Neural progenitor cell (in vitro differentiated cells): ENCODE measurements at regions not wholly inside any gene's neighbourhood (a gene's known extent, or its start where the extent isn't known, plus 50 kb on each side); places are given as distances from the start of the nearest gene placed in this dataset.

Source experiments
- DNase-seq: peaks from one replicate; pipeline ENCODE4 v3.0.0-alpha.2; 2016; ENCODE audit warnings: low spot score
- H2AFZ ChIP-seq: fragments of 200-600 bp; sonication (generic); replicated peaks from 2 replicates; pipeline ENCODE4 v1.6.1; 2016; ENCODE audit warnings: antibody characterized with exemption
- H3F3A ChIP-seq: fragments of 200-600 bp; sonication (generic); 2 replicates; pipeline ENCODE4 v1.6.1; 2016; ENCODE audit warnings: antibody characterized with exemption, low read depth
- H3K27ac ChIP-seq: fragments of 200-600 bp; sonication (generic); 2 replicates; pipeline ENCODE4 v1.5.1; 2016; ENCODE audit warnings: mild to moderate bottlenecking
- H3K27me3 ChIP-seq: fragments of 200-600 bp; sonication (generic); 2 replicates; pipeline ENCODE4 v1.6.1; 2016; ENCODE audit warnings: mild to moderate bottlenecking, moderate library complexity
- H3K36me3 ChIP-seq: fragments of 200-600 bp; sonication (generic); 2 replicates; pipeline ENCODE4 v1.5.1; 2016
- H3K4me1 ChIP-seq: fragments of 200-600 bp; sonication (generic); 2 replicates; pipeline ENCODE4 v1.6.1; 2016; ENCODE audit warnings: mixed run types
- H3K4me2 ChIP-seq: fragments of 200-600 bp; sonication (generic); 2 replicates; pipeline ENCODE4 v1.6.1; 2016
- H3K4me3 ChIP-seq: fragments of 200-600 bp; sonication (generic); 2 replicates; pipeline ENCODE4 v1.5.1; 2016
- H3K79me2 ChIP-seq: fragments of 200-600 bp; sonication (generic); 2 replicates; pipeline ENCODE4 v1.6.1; 2016; ENCODE audit warnings: low read depth
- H3K9ac ChIP-seq: fragments of 200-600 bp; sonication (generic); 2 replicates; pipeline ENCODE4 v1.6.1; 2016
- H3K9me3 ChIP-seq: fragments of 200-600 bp; sonication (generic); 2 replicates; pipeline ENCODE4 v1.5.1; 2016; ENCODE audit warnings: low read depth
- H4K20me1 ChIP-seq: fragments of 200-600 bp; sonication (generic); 2 replicates; pipeline ENCODE4 v1.6.1; 2016; ENCODE audit warnings: low read depth
- H3K27ac Mint-ChIP-seq: 3 replicates; pipeline ENCODE4 v1.8.0; 2021; ENCODE audit warnings: mixed read lengths
- H3K27me3 Mint-ChIP-seq: 2 replicates; pipeline ENCODE4 v1.8.0; 2022; ENCODE audit warnings: low read depth, mild to moderate bottlenecking, inconsistent platforms, moderate library complexity, mixed read lengths; ENCODE audit not compliant: insufficient read depth
- H3K36me3 Mint-ChIP-seq: 3 replicates; pipeline ENCODE4 v1.8.0; 2021; ENCODE audit warnings: mixed read lengths
- H3K4me1 Mint-ChIP-seq: 3 replicates; pipeline ENCODE4 v1.8.0; 2021; ENCODE audit warnings: mixed read lengths
- H3K4me3 Mint-ChIP-seq: 3 replicates; pipeline ENCODE4 v1.8.0; 2021; ENCODE audit warnings: mild to moderate bottlenecking, moderate library complexity, mixed read lengths
- H3K9me3 Mint-ChIP-seq: 3 replicates; pipeline ENCODE4 v1.8.0; 2020; ENCODE audit warnings: mixed read lengths
- EZH2 ChIP-seq: fragments of 200-600 bp; sonication (generic); IDR thresholded peaks from 2 replicates; pipeline ENCODE4 v1.6.1; 2017; ENCODE audit warnings: antibody characterized with exemption, mild to moderate bottlenecking, moderate library complexity
- EZH2phosphoT487 ChIP-seq: fragments of 200-600 bp; sonication (generic); IDR thresholded peaks from 2 replicates; pipeline ENCODE4 v1.6.1; 2017; ENCODE audit warnings: antibody characterized with exemption
- TF ChIP-seq, protein P1 (sequence below): fragments of 200-600 bp; sonication (generic); IDR thresholded peaks from 2 replicates; pipeline ENCODE4 v1.5.1; 2017; ENCODE audit warnings: antibody characterized with exemption, mild to moderate bottlenecking

- Histone ChIP-seq H3F3A (no peaks in the 10 kb centered on the region), H2AFZ (no peak overlapping the region), H3K9me3 (no peaks in the 10 kb centered on the region), H3K4me1 (no peaks in the 10 kb centered on the region), H3K36me3 (no peaks in the 10 kb centered on the region), H3K27ac (no peak overlapping the region), H3K27me3 (no peaks in the 10 kb centered on the region), H3K79me2 (no peaks in the 10 kb centered on the region), H3K4me2 (no peak overlapping the region), H3K4me3 (no peak overlapping the region), H3K9ac (no peak overlapping the region), H4K20me1 (no peaks in the 10 kb centered on the region)
- H3K4me3 Mint-ChIP-seq = no peak overlapping the region
- H3K27me3 Mint-ChIP-seq = no peaks in the 10 kb centered on the region
- no peaks in the 10 kb centered on the region for H3K36me3 Mint-ChIP-seq
- no peak for TF ChIP-seq EZH2phosphoT487
- no peak for TF ChIP-seq EZH2
- TF ChIP-seq, protein P1, sequence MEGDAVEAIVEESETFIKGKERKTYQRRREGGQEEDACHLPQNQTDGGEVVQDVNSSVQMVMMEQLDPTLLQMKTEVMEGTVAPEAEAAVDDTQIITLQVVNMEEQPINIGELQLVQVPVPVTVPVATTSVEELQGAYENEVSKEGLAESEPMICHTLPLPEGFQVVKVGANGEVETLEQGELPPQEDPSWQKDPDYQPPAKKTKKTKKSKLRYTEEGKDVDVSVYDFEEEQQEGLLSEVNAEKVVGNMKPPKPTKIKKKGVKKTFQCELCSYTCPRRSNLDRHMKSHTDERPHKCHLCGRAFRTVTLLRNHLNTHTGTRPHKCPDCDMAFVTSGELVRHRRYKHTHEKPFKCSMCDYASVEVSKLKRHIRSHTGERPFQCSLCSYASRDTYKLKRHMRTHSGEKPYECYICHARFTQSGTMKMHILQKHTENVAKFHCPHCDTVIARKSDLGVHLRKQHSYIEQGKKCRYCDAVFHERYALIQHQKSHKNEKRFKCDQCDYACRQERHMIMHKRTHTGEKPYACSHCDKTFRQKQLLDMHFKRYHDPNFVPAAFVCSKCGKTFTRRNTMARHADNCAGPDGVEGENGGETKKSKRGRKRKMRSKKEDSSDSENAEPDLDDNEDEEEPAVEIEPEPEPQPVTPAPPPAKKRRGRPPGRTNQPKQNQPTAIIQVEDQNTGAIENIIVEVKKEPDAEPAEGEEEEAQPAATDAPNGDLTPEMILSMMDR = no peak
- no peaks in the 10 kb centered on the region for H3K9me3 Mint-ChIP-seq
- no peak overlapping the region for H3K27ac Mint-ChIP-seq
- DNase-seq = no peak
- no peaks in the 10 kb centered on the region for H3K4me1 Mint-ChIP-seq
Observed at GRCh38 chr13:37229931-37230330, 124.5 kb upstream of the CSNK1A1L start.

GRCh38 chr13:37226971-37227370 lies 121.5 kb upstream of the CSNK1A1L start:
- no peak overlapping the region for H3K4me3 ChIP-seq
- no peaks in the 10 kb centered on the region for H3K9me3 ChIP-seq
- no peaks in the 10 kb centered on the region for H3K36me3 ChIP-seq
- no peak overlapping the region for H3K4me3 Mint-ChIP-seq
- no peaks in the 10 kb centered on the region for H3F3A ChIP-seq
- no peak for DNase-seq
- TF ChIP-seq EZH2phosphoT487 (no peak), EZH2 (no peak)
- TF ChIP-seq, protein P1 = no peak
- H2AFZ ChIP-seq = no peak overlapping the region
- no peaks in the 10 kb centered on the region for H4K20me1 ChIP-seq
- H3K9ac ChIP-seq = no peak overlapping the region
- H3K4me1 Mint-ChIP-seq = no peaks in the 10 kb centered on the region
- peaks cover 3% of the 10 kb centered on the region for H3K9me3 Mint-ChIP-seq
- no peak overlapping the region for H3K4me2 ChIP-seq
- H3K36me3 Mint-ChIP-seq = no peaks in the 10 kb centered on the region
- H3K27me3 Mint-ChIP-seq = no peaks in the 10 kb centered on the region
- no peak overlapping the region for H3K27ac Mint-ChIP-seq
- H3K27me3 ChIP-seq = no peaks in the 10 kb centered on the region
- H3K4me1 ChIP-seq = no peaks in the 10 kb centered on the region
- no peaks in the 10 kb centered on the region for H3K79me2 ChIP-seq
- H3K27ac ChIP-seq = no peak overlapping the region

DNA sequence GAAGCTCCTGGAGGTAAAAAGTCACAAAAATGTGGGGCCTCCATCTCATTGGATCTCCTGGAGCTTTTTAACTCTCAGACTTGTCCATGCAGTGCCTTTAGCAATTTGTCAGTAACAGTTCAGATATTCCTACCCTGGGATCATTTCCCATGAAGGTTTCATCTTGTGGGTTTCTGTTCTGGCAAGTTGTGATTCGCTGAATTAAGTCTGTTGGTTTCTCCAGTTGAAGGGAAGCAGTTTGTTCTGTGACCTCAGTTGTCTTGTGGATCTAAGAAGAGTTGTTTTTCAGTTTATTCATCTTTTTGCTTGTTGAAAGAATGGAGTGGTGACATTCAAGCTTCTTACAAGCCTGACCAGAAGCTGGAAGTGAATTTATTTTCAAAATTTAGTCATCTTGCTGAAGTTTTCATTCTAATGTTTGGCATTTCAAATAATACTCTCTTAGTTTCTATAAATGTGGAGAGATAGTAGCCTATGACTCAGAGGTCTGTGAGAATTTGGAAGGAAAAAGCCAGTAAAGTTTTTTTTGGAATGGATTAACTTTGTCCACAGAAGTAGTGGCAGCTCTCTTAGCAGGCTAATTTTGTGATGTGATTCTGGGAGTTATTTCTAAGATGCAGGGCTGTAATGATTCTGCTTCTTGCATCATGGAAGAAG lies 120.1 kb upstream of the CSNK1A1L start:
- Histone ChIP-seq H3K4me3 (no peak overlapping the region), H3K9me3 (no peaks in the 10 kb centered on the region), H2AFZ (peak overlapping the region; percentile 26), H3K27ac (no peak overlapping the region), H3K27me3 (no peaks in the 10 kb centered on the region), H3F3A (no peaks in the 10 kb centered on the region), H3K4me2 (no peak overlapping the region), H4K20me1 (no peaks in the 10 kb centered on the region), H3K36me3 (no peaks in the 10 kb centered on the region), H3K9ac (no peak overlapping the region), H3K4me1 (no peaks in the 10 kb centered on the region), H3K79me2 (no peaks in the 10 kb centered on the region)
- peaks cover 3% of the 10 kb centered on the region for H3K9me3 Mint-ChIP-seq
- no peak overlapping the region for H3K27ac Mint-ChIP-seq
- no peak for DNase-seq
- TF ChIP-seq, protein P1 = no peak
- TF ChIP-seq EZH2phosphoT487 (no peak), EZH2 (no peak)
- no peaks in the 10 kb centered on the region for H3K36me3 Mint-ChIP-seq
- no peak overlapping the region for H3K4me3 Mint-ChIP-seq
- no peaks in the 10 kb centered on the region for H3K4me1 Mint-ChIP-seq
- H3K27me3 Mint-ChIP-seq = no peaks in the 10 kb centered on the region
